Osteoblast (primary cell): ENCODE measurements at regions not wholly inside any gene's neighbourhood (a gene's known extent, or its start where the extent isn't known, plus 50 kb on each side); places are given as distances from the start of the nearest gene placed in this dataset.

Experiments used
- DNase-seq: peaks from one replicate; pipeline ENCODE4 v3.0.0; 2011; ENCODE audit warnings: low spot score, mixed read lengths; ENCODE audit not compliant: insufficient read length; ENCODE audit errors: missing footprints
- H2AFZ ChIP-seq: 2 replicates; pipeline ENCODE4 v1.6.0; 2011; ENCODE audit warnings: mild to moderate bottlenecking, low read length
- H3K27ac ChIP-seq: 2 replicates; pipeline ENCODE4 v1.5.1; 2011; ENCODE audit warnings: mild to moderate bottlenecking, low read depth, low read length, moderate library complexity
- H3K27me3 ChIP-seq: 2 replicates; pipeline ENCODE4 v1.6.0; 2012; ENCODE audit warnings: mild to moderate bottlenecking, control low read depth, inconsistent platforms, low read length, moderate library complexity; ENCODE audit not compliant: insufficient read depth
- H3K36me3 ChIP-seq: 2 replicates; pipeline ENCODE4 v1.5.1; 2011; ENCODE audit warnings: mild to moderate bottlenecking, low read length, control low read depth, moderate library complexity; ENCODE audit not compliant: insufficient read depth
- H3K4me1 ChIP-seq: 2 replicates; pipeline ENCODE4 v1.5.1; 2011; ENCODE audit warnings: mild to moderate bottlenecking, low read length, control low read depth, moderate library complexity; ENCODE audit not compliant: insufficient read depth
- H3K4me2 ChIP-seq: 2 replicates; pipeline ENCODE4 v1.6.0; 2011; ENCODE audit warnings: mild to moderate bottlenecking, low read length; ENCODE audit not compliant: insufficient read depth
- H3K4me3 ChIP-seq: fragments of 200-600 bp; sonication (generic); 3 replicates; pipeline ENCODE4 v1.5.1; 2012; ENCODE audit warnings: mild to moderate bottlenecking, low read length, inconsistent platforms; ENCODE audit not compliant: insufficient read depth
- H3K79me2 ChIP-seq: 2 replicates; pipeline ENCODE4 v1.6.0; 2012; ENCODE audit warnings: mild to moderate bottlenecking, low read length, control low read depth, inconsistent platforms; ENCODE audit not compliant: insufficient read depth
- H3K9me3 ChIP-seq: 2 replicates; pipeline ENCODE4 v1.5.1; 2011; ENCODE audit warnings: low read depth, low read length, control low read depth
- H4K20me1 ChIP-seq: 2 replicates; pipeline ENCODE4 v1.6.0; 2012; ENCODE audit warnings: mild to moderate bottlenecking, low read length, control low read depth; ENCODE audit not compliant: insufficient read depth
- TF ChIP-seq, protein P1 (sequence below): IDR thresholded peaks from 2 replicates; pipeline ENCODE4 v1.5.1; 2011; ENCODE audit warnings: mild to moderate bottlenecking, low read depth, low read length, moderate library complexity; ENCODE audit errors: extremely low read depth

DNA sequence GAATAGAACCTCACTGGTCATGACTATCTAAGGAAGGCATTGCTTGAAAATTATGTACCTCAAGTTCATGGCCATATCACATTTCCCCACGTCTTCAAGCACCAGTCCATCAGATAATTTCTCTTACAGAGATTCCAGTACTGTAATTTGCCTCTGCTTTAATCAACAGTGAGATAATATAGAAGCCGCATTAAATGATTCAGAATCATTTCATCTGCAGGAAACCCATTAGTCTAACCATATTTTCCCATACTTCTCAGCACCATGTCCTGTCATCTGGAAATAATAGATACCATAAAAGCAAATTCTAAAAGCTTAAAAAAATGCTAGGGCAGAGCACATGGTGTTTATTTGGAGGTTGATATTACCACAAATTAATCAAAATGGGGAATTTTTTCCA lies 310.3 kb upstream of the SLIT2 start:
- H3K27me3 ChIP-seq: no peaks in the 10 kb centered on the region
- H3K4me1 ChIP-seq: peaks cover 19% of the 10 kb centered on the region
- H4K20me1 ChIP-seq: no peaks in the 10 kb centered on the region
- H3K4me2 ChIP-seq: no peak overlapping the region
- no peak overlapping the region for H2AFZ ChIP-seq
- TF ChIP-seq, protein P1, sequence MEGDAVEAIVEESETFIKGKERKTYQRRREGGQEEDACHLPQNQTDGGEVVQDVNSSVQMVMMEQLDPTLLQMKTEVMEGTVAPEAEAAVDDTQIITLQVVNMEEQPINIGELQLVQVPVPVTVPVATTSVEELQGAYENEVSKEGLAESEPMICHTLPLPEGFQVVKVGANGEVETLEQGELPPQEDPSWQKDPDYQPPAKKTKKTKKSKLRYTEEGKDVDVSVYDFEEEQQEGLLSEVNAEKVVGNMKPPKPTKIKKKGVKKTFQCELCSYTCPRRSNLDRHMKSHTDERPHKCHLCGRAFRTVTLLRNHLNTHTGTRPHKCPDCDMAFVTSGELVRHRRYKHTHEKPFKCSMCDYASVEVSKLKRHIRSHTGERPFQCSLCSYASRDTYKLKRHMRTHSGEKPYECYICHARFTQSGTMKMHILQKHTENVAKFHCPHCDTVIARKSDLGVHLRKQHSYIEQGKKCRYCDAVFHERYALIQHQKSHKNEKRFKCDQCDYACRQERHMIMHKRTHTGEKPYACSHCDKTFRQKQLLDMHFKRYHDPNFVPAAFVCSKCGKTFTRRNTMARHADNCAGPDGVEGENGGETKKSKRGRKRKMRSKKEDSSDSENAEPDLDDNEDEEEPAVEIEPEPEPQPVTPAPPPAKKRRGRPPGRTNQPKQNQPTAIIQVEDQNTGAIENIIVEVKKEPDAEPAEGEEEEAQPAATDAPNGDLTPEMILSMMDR: no peak
- no peaks in the 10 kb centered on the region for H3K9me3 ChIP-seq
- no peaks in the 10 kb centered on the region for H3K79me2 ChIP-seq
- H3K4me3 ChIP-seq: no peak overlapping the region
- no peak overlapping the region for H3K27ac ChIP-seq
- no peak for DNase-seq
- H3K36me3 ChIP-seq: no peaks in the 10 kb centered on the region

DNA sequence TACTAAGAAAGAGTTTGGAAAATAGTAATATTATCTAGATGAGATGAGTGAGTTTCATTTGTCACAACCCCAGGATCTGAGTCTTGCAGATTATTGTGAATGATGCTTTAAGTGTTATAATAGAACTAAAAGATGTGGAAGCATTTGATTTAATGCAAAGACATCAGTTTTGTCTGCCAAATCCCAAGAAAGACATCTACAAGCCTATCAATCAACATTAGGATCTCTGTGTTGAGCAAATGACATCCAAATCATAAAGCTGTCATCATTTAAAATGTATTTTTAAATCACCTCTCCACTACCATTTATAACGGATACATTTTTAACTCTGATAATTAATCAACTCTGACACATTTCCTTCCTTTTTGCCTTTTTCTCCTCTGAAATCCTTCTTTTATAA lies 310.8 kb upstream of the SLIT2 start:
- Histone ChIP-seq H3K36me3 (no peaks in the 10 kb centered on the region), H3K9me3 (no peaks in the 10 kb centered on the region), H3K4me2 (no peak overlapping the region), H4K20me1 (no peaks in the 10 kb centered on the region), H3K4me3 (no peak overlapping the region), H3K4me1 (peaks cover 15% of the 10 kb centered on the region), H2AFZ (no peak overlapping the region), H3K27me3 (no peaks in the 10 kb centered on the region), H3K27ac (no peak overlapping the region), H3K79me2 (no peaks in the 10 kb centered on the region)
- TF ChIP-seq, protein P1: no peak
- DNase-seq: no peak

DNA sequence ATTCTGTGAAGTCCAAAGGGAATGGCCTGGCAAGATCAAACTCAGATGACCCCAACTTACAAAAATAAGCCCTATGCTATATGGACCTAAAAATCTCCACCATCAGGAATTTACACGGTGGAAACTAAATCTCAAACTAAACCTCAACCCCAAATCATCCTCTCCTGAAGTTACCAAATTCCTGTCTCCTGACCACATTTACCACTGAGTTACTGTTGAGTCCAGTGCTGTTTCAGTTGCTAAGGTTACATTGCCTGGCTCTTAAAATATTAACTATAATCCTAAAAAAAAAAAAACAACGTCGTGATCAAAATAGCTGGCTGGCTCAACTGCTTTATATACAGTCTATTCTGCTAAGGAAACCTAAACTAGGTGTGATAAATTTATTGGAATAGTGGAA lies 315.2 kb upstream of the SLIT2 start:
- H3K79me2 ChIP-seq: no peaks in the 10 kb centered on the region
- no peaks in the 10 kb centered on the region for H4K20me1 ChIP-seq
- no peak overlapping the region for H2AFZ ChIP-seq
- H3K36me3 ChIP-seq: no peaks in the 10 kb centered on the region
- TF ChIP-seq, protein P1: no peak
- H3K27me3 ChIP-seq: no peaks in the 10 kb centered on the region
- H3K9me3 ChIP-seq: no peaks in the 10 kb centered on the region
- H3K27ac ChIP-seq: peak overlapping the region; percentile 40
- DNase-seq: peak; percentile 48
- no peak overlapping the region for H3K4me3 ChIP-seq
- no peak overlapping the region for H3K4me2 ChIP-seq
- H3K4me1 ChIP-seq: no peaks in the 10 kb centered on the region

DNA sequence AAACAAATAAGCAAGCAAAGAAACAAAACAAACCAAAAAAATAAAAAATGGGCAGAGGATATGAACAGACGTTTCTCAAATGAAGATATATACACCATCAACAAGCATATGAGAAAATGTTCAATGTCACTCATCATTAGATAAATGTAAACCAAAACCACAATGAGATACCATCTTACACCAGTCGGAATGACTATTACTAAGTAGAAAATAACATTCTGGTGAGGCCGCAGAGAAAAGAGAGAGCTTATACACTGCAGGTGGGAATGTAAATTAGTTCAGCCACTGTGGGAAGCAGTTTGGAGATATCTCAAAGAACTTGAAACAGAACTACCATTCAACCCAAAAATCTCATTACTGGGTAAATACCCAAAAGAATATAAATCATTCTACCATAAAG lies 321.0 kb upstream of the SLIT2 start:
- no peak overlapping the region for H3K4me2 ChIP-seq
- no peaks in the 10 kb centered on the region for H4K20me1 ChIP-seq
- no peak for DNase-seq
- no peaks in the 10 kb centered on the region for H3K36me3 ChIP-seq
- H3K27ac ChIP-seq: no peak overlapping the region
- H3K79me2 ChIP-seq: no peaks in the 10 kb centered on the region
- H2AFZ ChIP-seq: no peak overlapping the region
- no peak overlapping the region for H3K4me3 ChIP-seq
- TF ChIP-seq, protein P1: no peak
- peaks cover 9% of the 10 kb centered on the region for H3K4me1 ChIP-seq
- H3K27me3 ChIP-seq: no peaks in the 10 kb centered on the region
- no peaks in the 10 kb centered on the region for H3K9me3 ChIP-seq
